ENCODE measurements at regions not wholly inside any gene's neighbourhood (a gene's known extent, or its start where the extent isn't known, plus 50 kb on each side); places are given as distances from the start of the nearest gene placed in this dataset.

- Histone ChIP-seq H3K4me1 (ENCODE audit: control insufficient read depth, insufficient read depth, low read length) (no peaks in the 10 kb centered on the region), H3K36me3 (ENCODE audit: control insufficient read depth, insufficient read depth, low read length) (no peaks in the 10 kb centered on the region), H3K9me3 (ENCODE audit: control insufficient read depth, insufficient read depth, low read length) (no peaks in the 10 kb centered on the region), H3K27me3 (ENCODE audit: control insufficient read depth, insufficient read depth, low read length) (no peaks in the 10 kb centered on the region), H3K4me3 (ENCODE audit: low read length) (no peak overlapping the region), H3K27ac (ENCODE audit: low read length) (no peak overlapping the region)
- DNase-seq: no peak
- WGBS (ENCODE audit: insufficient coverage): 79% methylated on average over 1 of the region's 1 CpG
- H3K36me3 Mint-ChIP-seq: no peaks in the 10 kb centered on the region
- TF ChIP-seq, protein P1, sequence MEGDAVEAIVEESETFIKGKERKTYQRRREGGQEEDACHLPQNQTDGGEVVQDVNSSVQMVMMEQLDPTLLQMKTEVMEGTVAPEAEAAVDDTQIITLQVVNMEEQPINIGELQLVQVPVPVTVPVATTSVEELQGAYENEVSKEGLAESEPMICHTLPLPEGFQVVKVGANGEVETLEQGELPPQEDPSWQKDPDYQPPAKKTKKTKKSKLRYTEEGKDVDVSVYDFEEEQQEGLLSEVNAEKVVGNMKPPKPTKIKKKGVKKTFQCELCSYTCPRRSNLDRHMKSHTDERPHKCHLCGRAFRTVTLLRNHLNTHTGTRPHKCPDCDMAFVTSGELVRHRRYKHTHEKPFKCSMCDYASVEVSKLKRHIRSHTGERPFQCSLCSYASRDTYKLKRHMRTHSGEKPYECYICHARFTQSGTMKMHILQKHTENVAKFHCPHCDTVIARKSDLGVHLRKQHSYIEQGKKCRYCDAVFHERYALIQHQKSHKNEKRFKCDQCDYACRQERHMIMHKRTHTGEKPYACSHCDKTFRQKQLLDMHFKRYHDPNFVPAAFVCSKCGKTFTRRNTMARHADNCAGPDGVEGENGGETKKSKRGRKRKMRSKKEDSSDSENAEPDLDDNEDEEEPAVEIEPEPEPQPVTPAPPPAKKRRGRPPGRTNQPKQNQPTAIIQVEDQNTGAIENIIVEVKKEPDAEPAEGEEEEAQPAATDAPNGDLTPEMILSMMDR (IDR thresholded peaks at IDR 0.05): no peak
- H3K4me3 Mint-ChIP-seq: no peak overlapping the region
- no peaks in the 10 kb centered on the region for H3K9me3 Mint-ChIP-seq
- no peak overlapping the region for H3K27ac Mint-ChIP-seq
- peaks cover 13 to 24% of the 10 kb centered on the region in 2 donors for H3K4me1 Mint-ChIP-seq
- intact Hi-C loops (cut with micrococcal nuclease): no loop called here
- ATAC-seq: no peak
- no peaks in the 10 kb centered on the region for H3K27me3 Mint-ChIP-seq (ENCODE audit: low read depth in 2 of 2)
Observed at GRCh38 chr3:18751514-18751913, 326.4 kb upstream of the SATB1 start.

DNA sequence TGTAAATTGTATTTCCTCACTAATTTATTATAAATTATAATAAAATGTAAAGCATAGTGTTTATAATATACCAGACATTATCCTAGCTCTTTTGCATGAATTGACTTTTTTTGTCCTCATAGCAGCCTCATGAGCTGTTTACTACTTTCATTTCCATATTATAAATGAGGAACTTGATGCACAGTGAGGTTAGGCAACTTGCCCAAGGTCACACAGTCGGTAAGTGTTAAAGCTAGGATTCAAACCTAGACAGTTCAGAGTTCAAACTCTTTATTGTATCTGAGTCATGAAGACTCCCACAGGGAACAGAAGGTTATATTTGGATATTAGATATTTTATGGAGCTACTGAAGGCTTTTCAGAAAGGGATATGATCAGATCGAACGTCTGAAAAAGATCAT is 322.2 kb upstream of the SATB1 start:
- intact Hi-C loops (cut with micrococcal nuclease): loop anchor here (10.0 kb wide), 1 partner anchor 393 kb away; no protein-coding TSS in a partner anchor
- peaks cover 21% of the 10 kb centered on the region for H3K4me1 ChIP-seq (ENCODE audit: control insufficient read depth, insufficient read depth, low read length)
- ATAC-seq (peak; percentile 26 to 62 (median 43)), DNase-seq (no peak)
- no peak overlapping the region for H3K4me3 Mint-ChIP-seq
- H3K9me3 ChIP-seq (ENCODE audit: control insufficient read depth, insufficient read depth, low read length): no peaks in the 10 kb centered on the region
- no peaks in the 10 kb centered on the region for H3K27me3 Mint-ChIP-seq (ENCODE audit: low read depth in 2 of 2)
- peaks cover 50 to 55% of the 10 kb centered on the region in 2 donors for H3K4me1 Mint-ChIP-seq
- no peak overlapping the region for H3K4me3 ChIP-seq (ENCODE audit: low read length)
- WGBS (ENCODE audit: insufficient coverage): 56% methylated on average over 1 of the region's 3 CpGs
- H3K36me3 Mint-ChIP-seq: no peaks in the 10 kb centered on the region
- H3K27me3 ChIP-seq (ENCODE audit: control insufficient read depth, insufficient read depth, low read length): no peaks in the 10 kb centered on the region
- H3K9me3 Mint-ChIP-seq: no peaks in the 10 kb centered on the region
- no peak overlapping the region for H3K27ac ChIP-seq (ENCODE audit: low read length)
- peak overlapping the region; percentile 94 to 97 for H3K27ac Mint-ChIP-seq
- H3K36me3 ChIP-seq (ENCODE audit: control insufficient read depth, insufficient read depth, low read length): no peaks in the 10 kb centered on the region
- TF ChIP-seq, protein P1 (IDR thresholded peaks at IDR 0.05): no peak

- H3K9me3 ChIP-seq (ENCODE audit: control insufficient read depth, insufficient read depth, low read length): no peaks in the 10 kb centered on the region
- H3K27me3 ChIP-seq (ENCODE audit: control insufficient read depth, insufficient read depth, low read length): no peaks in the 10 kb centered on the region
- intact Hi-C loops (cut with micrococcal nuclease): loop anchor here (10.0 kb wide), 1 partner anchor 391 kb away; no protein-coding TSS in a partner anchor
- Mint-ChIP-seq H3K27me3 (ENCODE audit: low read depth in 2 of 2) (no peaks in the 10 kb centered on the region), H3K4me1 (peaks cover 67 to 68% of the 10 kb centered on the region in 2 donors), H3K4me3 (peak overlapping the region; percentile 71), H3K27ac (peak overlapping the region; percentile 94 to 97), H3K9me3 (no peaks in the 10 kb centered on the region), H3K36me3 (no peaks in the 10 kb centered on the region)
- 69% methylated on average over 6 of the region's 6 CpGs for WGBS (ENCODE audit: insufficient coverage)
- peaks cover 26% of the 10 kb centered on the region for H3K4me1 ChIP-seq (ENCODE audit: control insufficient read depth, insufficient read depth, low read length)
- TF ChIP-seq, protein P1 (IDR thresholded peaks at IDR 0.05): no peak
- peak in 1 of 2 donors; percentile 31 for DNase-seq
- H3K36me3 ChIP-seq (ENCODE audit: control insufficient read depth, insufficient read depth, low read length): no peaks in the 10 kb centered on the region
- peak in 1 of 3 donors; percentile 44 for ATAC-seq
- H3K4me3 ChIP-seq (ENCODE audit: low read length): no peak overlapping the region
- H3K27ac ChIP-seq (ENCODE audit: low read length): peak overlapping the region; percentile 48
Observed at GRCh38 chr3:18745472-18745871, 320.3 kb upstream of the SATB1 start.

- Mint-ChIP-seq H3K36me3 (no peaks in the 10 kb centered on the region), H3K9me3 (no peaks in the 10 kb centered on the region), H3K27ac (peak overlapping the region; percentile 94 to 97), H3K4me1 (peaks cover 77 to 78% of the 10 kb centered on the region in 2 donors), H3K27me3 (ENCODE audit: low read depth in 2 of 2) (no peaks in the 10 kb centered on the region), H3K4me3 (peak overlapping the region; percentile 71)
- Histone ChIP-seq H3K4me1 (ENCODE audit: control insufficient read depth, insufficient read depth, low read length) (peaks cover 33% of the 10 kb centered on the region), H3K36me3 (ENCODE audit: control insufficient read depth, insufficient read depth, low read length) (no peaks in the 10 kb centered on the region), H3K27ac (ENCODE audit: low read length) (peak overlapping the region; percentile 69), H3K4me3 (ENCODE audit: low read length) (no peak overlapping the region), H3K9me3 (ENCODE audit: control insufficient read depth, insufficient read depth, low read length) (no peaks in the 10 kb centered on the region), H3K27me3 (ENCODE audit: control insufficient read depth, insufficient read depth, low read length) (no peaks in the 10 kb centered on the region)
- TF ChIP-seq, protein P1 (IDR thresholded peaks at IDR 0.05): no peak
- DNase-seq (no peak), ATAC-seq (no peak)
- WGBS (ENCODE audit: insufficient coverage): 100% methylated on average over 1 of the region's 1 CpG
- intact Hi-C loops (cut with micrococcal nuclease): loop anchor here (5.0 to 10.0 kb wide), 6 partner anchors 43 to 1002 kb away; partner anchors contain the start of genes SATB1 and TBC1D5
Observed at GRCh38 chr3:18744472-18744871, 319.3 kb upstream of the SATB1 start.
